GM04504 (cell line): ENCODE measurements at regions not wholly inside any gene's neighbourhood (a gene's known extent, or its start where the extent isn't known, plus 50 kb on each side); places are given as distances from the start of the nearest gene placed in this dataset.

ENCODE experiments used
- DNase-seq: peaks from one replicate; pipeline ENCODE4 v3.0.0-alpha.2; 2012; ENCODE audit warnings: low read depth

GRCh38 chr6:88238065-88238464 lies 71.9 kb upstream of the CNR1 start:
- DNase-seq: no peak

GRCh38 chr6:88236612-88237360 lies 70.6 kb upstream of the CNR1 start:
- no peak for DNase-seq

- no peak for DNase-seq
Measured at GRCh38 chr6:88232753-88233152, 66.6 kb upstream of the CNR1 start.

GRCh38 chr6:88223298-88223697 lies 57.2 kb upstream of the CNR1 start:
- DNase-seq: no peak

GRCh38 chr6:88220493-88220892 lies 54.3 kb upstream of the CNR1 start:
- no peak for DNase-seq

GRCh38 chr6:88216182-88216581 lies 50.0 kb upstream of the CNR1 start:
- DNase-seq: no peak
